Mesothelial cell of epicardium (in vitro differentiated cells): ENCODE measurements at regions not wholly inside any gene's neighbourhood (a gene's known extent, or its start where the extent isn't known, plus 50 kb on each side); places are given as distances from the start of the nearest gene placed in this dataset.

Experiments used
- DNase-seq, 2 experiments: peaks; one replicate each; pipeline ENCODE4 v3.0.0; 2021; ENCODE audit warnings: low spot score in 2 of 2; ENCODE audit not compliant: unreplicated experiment in 2 of 2
- H3K27ac Mint-ChIP-seq: 2 replicates; pipeline ENCODE4 v1.8.0; 2021; ENCODE audit warnings: mixed read lengths
- H3K27me3 Mint-ChIP-seq: 2 replicates; pipeline ENCODE4 v1.8.0; 2021; ENCODE audit warnings: low read depth, mixed read lengths
- H3K36me3 Mint-ChIP-seq: 2 replicates; pipeline ENCODE4 v1.8.0; 2021; ENCODE audit warnings: mixed read lengths
- H3K4me1 Mint-ChIP-seq: 2 replicates; pipeline ENCODE4 v1.8.0; 2021; ENCODE audit warnings: mixed read lengths
- H3K4me3 Mint-ChIP-seq: 2 replicates; pipeline ENCODE4 v1.8.0; 2021; ENCODE audit warnings: mild to moderate bottlenecking, moderate library complexity, mixed read lengths
- H3K9me3 Mint-ChIP-seq: 2 replicates; pipeline ENCODE4 v1.8.0; 2021; ENCODE audit warnings: mixed read lengths
- TF ChIP-seq, protein P1 (sequence below): fragments of 200-600 bp; sonication (generic); IDR thresholded peaks from one replicate; pipeline ENCODE4 v1.5.0; 2021; ENCODE audit warnings: antibody characterized with exemption; ENCODE audit not compliant: unreplicated experiment

DNA sequence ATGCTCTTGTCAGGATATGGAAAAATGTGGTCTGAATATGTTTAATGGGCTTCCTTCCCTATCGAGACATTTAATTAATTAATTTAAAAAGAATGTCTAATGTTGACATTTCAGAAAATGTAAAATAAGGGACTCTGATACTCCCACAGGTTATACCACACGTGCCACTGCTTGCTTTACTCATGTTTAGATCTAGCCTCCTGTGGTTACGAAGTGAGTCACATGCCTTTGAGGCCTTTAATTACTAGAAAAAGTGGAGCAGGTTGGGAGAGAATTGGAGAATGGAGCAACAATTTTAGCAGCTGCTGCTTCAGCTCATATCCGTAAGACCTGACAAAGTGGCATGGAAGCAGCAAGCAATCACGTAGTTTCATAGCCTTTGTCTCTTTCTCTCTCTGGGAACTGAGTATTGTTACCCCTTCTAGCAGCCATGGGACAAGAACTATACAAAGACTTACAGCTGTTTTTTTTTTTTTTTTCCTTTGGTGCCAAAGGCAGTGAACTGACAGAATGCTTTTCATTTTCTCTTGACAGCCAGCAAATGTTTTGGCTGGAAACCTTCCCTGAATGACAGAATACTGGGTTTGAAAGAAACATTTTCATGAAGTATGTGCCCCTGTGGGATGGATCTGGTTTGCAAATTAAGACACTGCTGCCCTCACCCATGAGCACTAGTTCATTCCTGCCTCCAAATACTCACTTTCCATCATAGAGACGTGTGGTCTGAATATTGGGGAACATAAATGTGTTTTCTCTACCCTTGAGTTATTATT, 355.1 kb upstream of the PABPC5 start:
- Mint-ChIP-seq H3K4me1 (peaks cover 5% of the 10 kb centered on the region), H3K36me3 (no peaks in the 10 kb centered on the region), H3K4me3 (no peak overlapping the region), H3K27ac (no peak overlapping the region), H3K27me3 (no peaks in the 10 kb centered on the region), H3K9me3 (no peaks in the 10 kb centered on the region)
- DNase-seq, result no peak
- TF ChIP-seq, protein P1, sequence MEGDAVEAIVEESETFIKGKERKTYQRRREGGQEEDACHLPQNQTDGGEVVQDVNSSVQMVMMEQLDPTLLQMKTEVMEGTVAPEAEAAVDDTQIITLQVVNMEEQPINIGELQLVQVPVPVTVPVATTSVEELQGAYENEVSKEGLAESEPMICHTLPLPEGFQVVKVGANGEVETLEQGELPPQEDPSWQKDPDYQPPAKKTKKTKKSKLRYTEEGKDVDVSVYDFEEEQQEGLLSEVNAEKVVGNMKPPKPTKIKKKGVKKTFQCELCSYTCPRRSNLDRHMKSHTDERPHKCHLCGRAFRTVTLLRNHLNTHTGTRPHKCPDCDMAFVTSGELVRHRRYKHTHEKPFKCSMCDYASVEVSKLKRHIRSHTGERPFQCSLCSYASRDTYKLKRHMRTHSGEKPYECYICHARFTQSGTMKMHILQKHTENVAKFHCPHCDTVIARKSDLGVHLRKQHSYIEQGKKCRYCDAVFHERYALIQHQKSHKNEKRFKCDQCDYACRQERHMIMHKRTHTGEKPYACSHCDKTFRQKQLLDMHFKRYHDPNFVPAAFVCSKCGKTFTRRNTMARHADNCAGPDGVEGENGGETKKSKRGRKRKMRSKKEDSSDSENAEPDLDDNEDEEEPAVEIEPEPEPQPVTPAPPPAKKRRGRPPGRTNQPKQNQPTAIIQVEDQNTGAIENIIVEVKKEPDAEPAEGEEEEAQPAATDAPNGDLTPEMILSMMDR, result no peak

DNA sequence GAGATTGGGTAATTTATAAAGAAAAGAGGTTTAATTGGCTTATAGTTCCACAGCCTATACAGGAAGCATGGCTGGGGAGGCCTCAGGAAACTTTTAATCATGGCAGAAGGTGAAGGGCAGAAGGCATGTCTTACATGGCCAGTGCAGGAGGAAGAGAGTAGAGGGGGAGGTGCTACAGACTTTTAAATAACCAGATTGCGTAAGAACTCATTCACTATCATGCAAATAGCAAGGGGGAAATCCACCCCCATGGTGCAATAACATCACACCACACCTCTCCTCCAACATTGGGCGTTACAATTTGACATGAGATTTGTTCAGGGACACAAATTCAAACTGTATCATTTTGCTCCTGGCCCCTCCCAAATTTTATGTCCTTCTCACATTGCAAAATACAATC, 353.8 kb upstream of the PABPC5 start:
- no peak overlapping the region for H3K27ac Mint-ChIP-seq
- TF ChIP-seq, protein P1, result no peak
- no peaks in the 10 kb centered on the region for H3K27me3 Mint-ChIP-seq
- no peaks in the 10 kb centered on the region for H3K9me3 Mint-ChIP-seq
- H3K4me3 Mint-ChIP-seq, result no peak overlapping the region
- DNase-seq, result no peak
- no peaks in the 10 kb centered on the region for H3K36me3 Mint-ChIP-seq
- peaks cover 5% of the 10 kb centered on the region for H3K4me1 Mint-ChIP-seq

GRCh38 chrX:91081873-91082272, 352.8 kb upstream of the PABPC5 start:
- DNase-seq, result no peak
- TF ChIP-seq, protein P1, result no peak
- Mint-ChIP-seq H3K27me3 (no peaks in the 10 kb centered on the region), H3K27ac (no peak overlapping the region), H3K36me3 (no peaks in the 10 kb centered on the region), H3K9me3 (no peaks in the 10 kb centered on the region), H3K4me3 (no peak overlapping the region), H3K4me1 (peaks cover 5% of the 10 kb centered on the region)

DNA sequence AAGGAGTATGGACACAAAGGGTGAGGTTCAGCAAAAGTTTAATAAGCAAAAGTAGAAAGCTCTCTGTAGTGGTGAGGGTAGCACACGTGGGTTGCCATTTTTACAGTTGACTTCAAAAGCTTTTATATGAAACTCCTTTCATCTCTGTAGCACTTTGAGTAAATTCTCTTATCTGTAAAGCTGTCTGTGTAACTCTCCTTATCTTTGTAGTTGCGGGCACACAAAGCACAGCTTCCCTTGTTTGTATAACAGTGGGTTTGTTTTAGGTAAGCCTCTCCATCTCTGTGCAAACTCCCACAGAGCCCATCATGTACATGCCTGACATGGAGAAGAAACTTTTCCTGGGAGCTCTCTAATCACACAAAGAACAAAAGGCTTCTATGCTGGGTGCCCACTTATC, 325.9 kb upstream of the PABPC5 start:
- Mint-ChIP-seq H3K9me3 (peaks cover 42% of the 10 kb centered on the region), H3K36me3 (no peaks in the 10 kb centered on the region), H3K27me3 (no peaks in the 10 kb centered on the region), H3K4me1 (no peaks in the 10 kb centered on the region), H3K27ac (peak overlapping the region; percentile 12), H3K4me3 (no peak overlapping the region)
- DNase-seq, result no peak
- TF ChIP-seq, protein P1, result no peak

DNA sequence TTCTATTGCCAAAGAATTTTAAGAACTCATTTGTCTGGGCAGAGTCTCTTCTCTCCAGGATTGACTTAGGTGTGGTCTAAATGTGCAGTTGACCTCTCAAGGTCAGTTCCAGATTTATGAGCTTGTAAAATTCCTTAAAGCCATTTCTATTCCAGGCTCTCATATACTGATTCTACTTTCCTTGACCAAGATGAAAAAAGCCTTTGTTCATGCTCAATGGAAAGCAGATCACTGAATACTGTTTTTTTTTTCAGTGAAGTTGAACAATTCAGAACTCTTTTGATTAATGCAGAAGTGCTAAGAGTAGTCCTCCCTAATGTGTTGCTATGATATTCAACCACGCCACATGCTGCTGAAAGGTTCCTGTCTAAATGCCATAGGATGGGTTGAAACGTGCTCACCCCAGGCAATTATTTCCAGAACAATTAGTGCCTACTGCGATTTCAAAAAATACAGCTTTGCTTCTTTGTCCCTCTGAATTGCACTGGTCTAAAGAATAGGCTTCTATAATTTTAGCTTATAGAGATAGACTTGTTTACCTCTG, 312.4 kb upstream of the PABPC5 start:
- Mint-ChIP-seq H3K27ac (no peak overlapping the region), H3K4me3 (no peak overlapping the region), H3K4me1 (peaks cover 22% of the 10 kb centered on the region), H3K36me3 (no peaks in the 10 kb centered on the region), H3K27me3 (no peaks in the 10 kb centered on the region), H3K9me3 (peaks cover 5% of the 10 kb centered on the region)
- DNase-seq, result no peak
- TF ChIP-seq, protein P1, result no peak
